Breast epithelium (tissue), 4 donors: ENCODE measurements at regions not wholly inside any gene's neighbourhood (a gene's known extent, or its start where the extent isn't known, plus 50 kb on each side); places are given as distances from the start of the nearest gene placed in this dataset.

Experiments
- DNase-seq, 2 donors: peaks; one replicate each; pipeline ENCODE4 v3.0.0-alpha.2; 2019; ENCODE audit warnings: low spot score in 2 of 2
- H3K27ac ChIP-seq, 2 donors: fragments of 200-600 bp; sonication (generic) in 1 of 2; one replicate each; pipeline ENCODE4 v1.5.1; 2016 to 2019; ENCODE audit warnings: mild to moderate bottlenecking in 1 of 2
- H3K27me3 ChIP-seq, 2 donors: fragments of 200-600 bp; sonication (generic) in 1 of 2; one replicate each; pipeline versions ENCODE4 v1.5.1 to v1.6.0; 2017 to 2019; ENCODE audit warnings: control low read depth in 1 of 2, mild to moderate bottlenecking in 1 of 2
- H3K36me3 ChIP-seq: fragments of 200-600 bp; one replicate; pipeline ENCODE4 v1.5.1; 2019
- H3K4me1 ChIP-seq, 2 donors: fragments of 200-600 bp; sonication (generic); one replicate each; pipeline ENCODE4 v1.5.1; 2016 to 2019; ENCODE audit warnings: control low read depth in 1 of 2
- H3K4me3 ChIP-seq, 3 donors: fragments of 200-600 bp; sonication (generic); 1 replicate in 2 of 3; 2 replicates in 1 of 3; pipeline ENCODE4 v1.5.1; 2016 to 2019; ENCODE audit warnings: mild to moderate bottlenecking in 3 of 3, moderate library complexity in 2 of 3
- H3K9me3 ChIP-seq, 2 donors: fragments of 200-600 bp; sonication (generic) in 1 of 2; one replicate each; pipeline ENCODE4 v1.5.1; 2016 to 2019; ENCODE audit warnings: control low read depth in 1 of 2
- CTCF ChIP-seq, 3 donors: fragments of 450-650 bp; IDR thresholded peaks; one replicate each; pipeline ENCODE4 v1.5.1; 2016 to 2017; ENCODE audit warnings: antibody characterized with exemption in 3 of 3, mild to moderate bottlenecking in 3 of 3, moderate library complexity in 3 of 3
- POLR2A ChIP-seq: fragments of 450-650 bp; IDR thresholded peaks from one replicate; pipeline ENCODE4 v1.6.1; 2016; ENCODE audit warnings: antibody characterized with exemption, mild to moderate bottlenecking, moderate library complexity
- POLR2AphosphoS5 ChIP-seq, 3 donors: sonication (generic); formaldehyde crosslinking; IDR thresholded peaks; one replicate each; pipeline ENCODE4 v1.6.1; 2017; ENCODE audit warnings: antibody characterized with exemption in 3 of 3
- intact Hi-C: fragments of 100-400 bp; cut with DNase I; formaldehyde crosslinking; loops from one replicate; pipeline ENCODE4 v1.15.1; 2023; ENCODE audit warnings: low total_unique reads

- TF ChIP-seq POLR2AphosphoS5 (IDR thresholded peaks at IDR 0.05) (no peak), CTCF (IDR thresholded peaks at IDR 0.05) (no peak), POLR2A (no peak)
- H3K36me3 ChIP-seq = no peaks in the 10 kb centered on the region
- H3K27ac ChIP-seq = no peak overlapping the region
- no peaks in the 10 kb centered on the region for H3K27me3 ChIP-seq
- intact Hi-C loops = no loop called here
- peaks cover 0 to 5% of the 10 kb centered on the region in 2 donors for H3K4me1 ChIP-seq
- H3K4me3 ChIP-seq = no peak overlapping the region
- no peak for DNase-seq
- peaks cover 4 to 10% of the 10 kb centered on the region in 2 donors for H3K9me3 ChIP-seq
These were observed 201.2 kb downstream of the COPRS start for GRCh38 chr17:31657876-31658275.

- Histone ChIP-seq H3K4me1 (peaks cover 0 to 5% of the 10 kb centered on the region in 2 donors), H3K9me3 (no peaks in the 10 kb centered on the region), H3K4me3 (no peak overlapping the region), H3K36me3 (no peaks in the 10 kb centered on the region), H3K27me3 (no peaks in the 10 kb centered on the region), H3K27ac (peak overlapping the region; percentile 78 to 85)
- DNase-seq = peak; percentile 82 to 84
- TF ChIP-seq POLR2AphosphoS5 (IDR thresholded peaks at IDR 0.05) (peak in 1 of 3 donors; percentile 63), POLR2A (no peak)
- intact Hi-C loops = no loop called here
These were observed 204.1 kb downstream of the COPRS start for GRCh38 chr17:31654936-31655335.

GRCh38 chr17:31653691-31654090 is 205.4 kb downstream of the COPRS start:
- intact Hi-C loops = no loop called here
- Histone ChIP-seq H3K4me1 (peaks cover 0 to 5% of the 10 kb centered on the region in 2 donors), H3K4me3 (no peak overlapping the region), H3K9me3 (no peaks in the 10 kb centered on the region), H3K27me3 (no peaks in the 10 kb centered on the region), H3K27ac (no peak overlapping the region), H3K36me3 (no peaks in the 10 kb centered on the region)
- DNase-seq = no peak
- TF ChIP-seq CTCF (IDR thresholded peaks at IDR 0.05) (no peak), POLR2AphosphoS5 (IDR thresholded peaks at IDR 0.05) (no peak), POLR2A (no peak)

GRCh38 chr17:31650756-31651520 is 208.1 kb downstream of the COPRS start:
- H3K4me1 ChIP-seq = peaks cover 0 to 5% of the 10 kb centered on the region in 2 donors
- DNase-seq = no peak
- intact Hi-C loops = no loop called here
- TF ChIP-seq POLR2AphosphoS5 (IDR thresholded peaks at IDR 0.05) (no peak), POLR2A (no peak), CTCF (IDR thresholded peaks at IDR 0.05) (no peak)
- no peaks in the 10 kb centered on the region for H3K27me3 ChIP-seq
- H3K4me3 ChIP-seq = no peak overlapping the region
- no peaks in the 10 kb centered on the region for H3K36me3 ChIP-seq
- H3K9me3 ChIP-seq = peaks cover 2 to 6% of the 10 kb centered on the region in 2 donors
- H3K27ac ChIP-seq = no peak overlapping the region

- H3K27ac ChIP-seq = no peak overlapping the region
- peaks cover 9 to 17% of the 10 kb centered on the region in 2 donors for H3K9me3 ChIP-seq
- H3K36me3 ChIP-seq = no peaks in the 10 kb centered on the region
- H3K27me3 ChIP-seq = no peaks in the 10 kb centered on the region
- no peak for DNase-seq
- intact Hi-C loops = no loop called here
- H3K4me1 ChIP-seq = no peaks in the 10 kb centered on the region
- no peak overlapping the region for H3K4me3 ChIP-seq
- no peak for TF ChIP-seq POLR2AphosphoS5 (IDR thresholded peaks at IDR 0.05)
These were observed 209.7 kb downstream of the COPRS start for GRCh38 chr17:31649302-31649701.

- no peak for TF ChIP-seq CTCF (IDR thresholded peaks at IDR 0.05)
- no peak for TF ChIP-seq POLR2A
- TF ChIP-seq POLR2AphosphoS5 (IDR thresholded peaks at IDR 0.05) = no peak
- H3K36me3 ChIP-seq = no peaks in the 10 kb centered on the region
- H3K9me3 ChIP-seq = peaks cover 9 to 17% of the 10 kb centered on the region in 2 donors
- H3K4me1 ChIP-seq = no peaks in the 10 kb centered on the region
- intact Hi-C loops = no loop called here
- no peaks in the 10 kb centered on the region for H3K27me3 ChIP-seq
- H3K27ac ChIP-seq = no peak overlapping the region
- no peak overlapping the region for H3K4me3 ChIP-seq
- DNase-seq = no peak
These were observed 211.4 kb downstream of the COPRS start for GRCh38 chr17:31647661-31648060.
